ENCODE measurements at regions not wholly inside any gene's neighbourhood (a gene's known extent, or its start where the extent isn't known, plus 50 kb on each side); places are given as distances from the start of the nearest gene placed in this dataset.

GRCh38 chrX:39527025-39527424 lies 570.7 kb downstream of the BCOR start:
- H3K27me3 ChIP-seq (ENCODE audit: control insufficient read depth, extremely low read depth, insufficient read depth, low read length), result no peaks in the 10 kb centered on the region
- H3K4me1 ChIP-seq (ENCODE audit: control insufficient read depth, extremely low read depth, insufficient read depth, low read length), result no peaks in the 10 kb centered on the region
- FAIRE-seq, result no peak
- H3K36me3 ChIP-seq (ENCODE audit: control insufficient read depth in 2 of 2, extremely low read depth in 1 of 2, insufficient read depth in 2 of 2, low read length in 2 of 2), result no peaks in the 10 kb centered on the region
- no peaks in the 10 kb centered on the region for H3K9me1 ChIP-seq (ENCODE audit: control insufficient read depth, extremely low read depth, insufficient read depth, low read length)
- peaks cover 3% of the 10 kb centered on the region for H3K9me3 ChIP-seq (ENCODE audit: control insufficient read depth, low read depth, low read length)
- no peaks in the 10 kb centered on the region for H3K79me2 ChIP-seq (ENCODE audit: control insufficient read depth, insufficient read depth, low read length)
- H3K4me3 ChIP-seq (ENCODE audit: control insufficient read depth in 2 of 3, extremely low read depth in 1 of 3, insufficient read depth in 2 of 3, low read depth in 1 of 3, low read length in 3 of 3), result no peak overlapping the region
- no peak overlapping the region for H3K27ac ChIP-seq (ENCODE audit: control insufficient read depth, insufficient read depth, low read length)
- H2AFZ ChIP-seq (ENCODE audit: control insufficient read depth, low read length), result no peak overlapping the region
- no peaks in the 10 kb centered on the region for H4K20me1 ChIP-seq (ENCODE audit: control insufficient read depth, extremely low read depth, insufficient read depth, low read length)
- no peak for TF ChIP-seq EZH2 (IDR thresholded peaks at IDR 0.05; ENCODE audit: low read length)
- no peak for TF ChIP-seq CTCF (optimal IDR thresholded peaks at IDR 0.05 in 1 of 3, IDR thresholded peaks at IDR 0.05 in 1 of 3, conservative IDR thresholded peaks at IDR 0.05 in 1 of 3; ENCODE audit: extremely low read depth in 1 of 3, insufficient read depth in 2 of 3, low read length in 3 of 3)
- dilution Hi-C loops (cut with MboI; ENCODE audit: extremely low pct_ligation_motif_present, low sequenced_read_pairs), result no loop called here
- no peak for DNase-seq (ENCODE audit: low read depth, low spot score)
- no peak overlapping the region for H3K4me2 ChIP-seq (ENCODE audit: control insufficient read depth, extremely low read depth, insufficient read depth, low read depth, low read length)
- no peak overlapping the region for H3K9ac ChIP-seq (ENCODE audit: control insufficient read depth, extremely low read depth, insufficient read depth, low read length)

- H3K4me1 ChIP-seq (ENCODE audit: control insufficient read depth, extremely low read depth, insufficient read depth, low read length), result no peaks in the 10 kb centered on the region
- H3K79me2 ChIP-seq (ENCODE audit: control insufficient read depth, insufficient read depth, low read length), result no peaks in the 10 kb centered on the region
- H3K4me2 ChIP-seq (ENCODE audit: control insufficient read depth, extremely low read depth, insufficient read depth, low read depth, low read length), result no peak overlapping the region
- peaks cover 3% of the 10 kb centered on the region for H3K9me3 ChIP-seq (ENCODE audit: control insufficient read depth, low read depth, low read length)
- no peaks in the 10 kb centered on the region for H3K27me3 ChIP-seq (ENCODE audit: control insufficient read depth, extremely low read depth, insufficient read depth, low read length)
- no peak overlapping the region for H3K27ac ChIP-seq (ENCODE audit: control insufficient read depth, insufficient read depth, low read length)
- H3K9me1 ChIP-seq (ENCODE audit: control insufficient read depth, extremely low read depth, insufficient read depth, low read length), result no peaks in the 10 kb centered on the region
- TF ChIP-seq EZH2 (IDR thresholded peaks at IDR 0.05; ENCODE audit: low read length), result no peak
- no peak for TF ChIP-seq CTCF (optimal IDR thresholded peaks at IDR 0.05 in 1 of 3, IDR thresholded peaks at IDR 0.05 in 1 of 3, conservative IDR thresholded peaks at IDR 0.05 in 1 of 3; ENCODE audit: extremely low read depth in 1 of 3, insufficient read depth in 2 of 3, low read length in 3 of 3)
- no peak overlapping the region for H3K4me3 ChIP-seq (ENCODE audit: control insufficient read depth in 2 of 3, extremely low read depth in 1 of 3, insufficient read depth in 2 of 3, low read depth in 1 of 3, low read length in 3 of 3)
- DNase-seq (ENCODE audit: low read depth, low spot score), result no peak
- dilution Hi-C loops (cut with MboI; ENCODE audit: extremely low pct_ligation_motif_present, low sequenced_read_pairs), result no loop called here
- no peaks in the 10 kb centered on the region for H3K36me3 ChIP-seq (ENCODE audit: control insufficient read depth in 2 of 2, extremely low read depth in 1 of 2, insufficient read depth in 2 of 2, low read length in 2 of 2)
- no peak overlapping the region for H3K9ac ChIP-seq (ENCODE audit: control insufficient read depth, extremely low read depth, insufficient read depth, low read length)
- FAIRE-seq, result no peak
- no peaks in the 10 kb centered on the region for H4K20me1 ChIP-seq (ENCODE audit: control insufficient read depth, extremely low read depth, insufficient read depth, low read length)
- no peak overlapping the region for H2AFZ ChIP-seq (ENCODE audit: control insufficient read depth, low read length)
Measured at GRCh38 chrX:39528161-39528916, 569.4 kb downstream of the BCOR start.

Measured in keratinocyte (primary cell).